ENCODE measurements at regions not wholly inside any gene's neighbourhood (a gene's known extent, or its start where the extent isn't known, plus 50 kb on each side); places are given as distances from the start of the nearest gene placed in this dataset.

DNA sequence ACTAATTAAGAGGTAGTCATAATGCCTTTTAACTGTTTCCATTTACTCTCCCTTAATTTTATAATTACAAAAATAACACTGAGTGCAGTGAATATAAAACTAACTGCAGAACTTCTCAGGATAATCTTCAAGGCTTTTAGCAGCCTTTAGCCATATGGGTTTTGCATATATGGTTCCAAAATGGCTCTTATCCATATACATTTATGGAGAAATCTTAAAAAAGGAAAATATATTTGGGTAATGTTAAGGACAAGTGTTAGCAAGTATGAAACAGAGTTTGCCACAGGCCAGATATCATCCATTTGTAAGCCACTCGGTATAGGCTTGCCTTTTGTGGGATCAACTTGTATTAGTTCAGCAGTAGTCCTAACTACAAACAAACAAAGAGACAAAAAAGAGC lies 423.4 kb downstream of the PDHA2 start:
- no peaks in the 10 kb centered on the region for H3K27me3 ChIP-seq (ENCODE audit: insufficient read depth, low read depth, severe bottlenecking)
- TF ChIP-seq, protein P1, sequence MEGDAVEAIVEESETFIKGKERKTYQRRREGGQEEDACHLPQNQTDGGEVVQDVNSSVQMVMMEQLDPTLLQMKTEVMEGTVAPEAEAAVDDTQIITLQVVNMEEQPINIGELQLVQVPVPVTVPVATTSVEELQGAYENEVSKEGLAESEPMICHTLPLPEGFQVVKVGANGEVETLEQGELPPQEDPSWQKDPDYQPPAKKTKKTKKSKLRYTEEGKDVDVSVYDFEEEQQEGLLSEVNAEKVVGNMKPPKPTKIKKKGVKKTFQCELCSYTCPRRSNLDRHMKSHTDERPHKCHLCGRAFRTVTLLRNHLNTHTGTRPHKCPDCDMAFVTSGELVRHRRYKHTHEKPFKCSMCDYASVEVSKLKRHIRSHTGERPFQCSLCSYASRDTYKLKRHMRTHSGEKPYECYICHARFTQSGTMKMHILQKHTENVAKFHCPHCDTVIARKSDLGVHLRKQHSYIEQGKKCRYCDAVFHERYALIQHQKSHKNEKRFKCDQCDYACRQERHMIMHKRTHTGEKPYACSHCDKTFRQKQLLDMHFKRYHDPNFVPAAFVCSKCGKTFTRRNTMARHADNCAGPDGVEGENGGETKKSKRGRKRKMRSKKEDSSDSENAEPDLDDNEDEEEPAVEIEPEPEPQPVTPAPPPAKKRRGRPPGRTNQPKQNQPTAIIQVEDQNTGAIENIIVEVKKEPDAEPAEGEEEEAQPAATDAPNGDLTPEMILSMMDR (IDR thresholded peaks at IDR 0.05; ENCODE audit: low read depth, low read length), result no peak
- DNase-seq, result no peak
- no peaks in the 10 kb centered on the region for H3K36me3 ChIP-seq
- H3K27ac ChIP-seq, result no peak overlapping the region
- no peak overlapping the region for H3K4me3 ChIP-seq (ENCODE audit: low read depth, low read length)
- peaks cover 5% of the 10 kb centered on the region for H3K9me3 ChIP-seq (ENCODE audit: severe bottlenecking)

DNA sequence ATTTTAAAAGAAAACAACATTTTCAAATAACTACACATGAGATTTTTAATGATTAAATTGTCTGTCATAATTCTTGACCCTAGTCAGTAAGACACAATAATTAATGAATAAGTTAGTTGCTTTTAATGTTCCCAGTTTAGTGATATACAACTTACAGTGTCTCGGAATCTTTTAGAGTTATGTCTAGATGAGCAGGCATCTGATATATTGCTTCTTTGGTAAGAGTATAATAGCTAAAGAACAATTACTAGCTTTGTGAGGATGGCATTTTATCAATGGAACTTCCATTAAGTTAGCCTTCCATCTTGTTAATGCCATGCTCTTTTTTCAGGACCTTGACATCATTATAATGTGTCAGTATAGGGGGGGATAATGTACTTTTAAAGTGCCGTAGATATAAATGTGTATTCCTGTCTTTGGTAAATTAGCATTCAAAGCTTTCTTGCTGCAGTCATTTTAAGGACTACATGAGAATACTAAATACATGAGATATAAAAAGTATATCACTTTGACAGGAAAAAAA lies 425.1 kb downstream of the PDHA2 start:
- Histone ChIP-seq H3K36me3 (no peaks in the 10 kb centered on the region), H3K27ac (no peak overlapping the region), H3K4me3 (ENCODE audit: low read depth, low read length) (no peak overlapping the region), H3K27me3 (ENCODE audit: insufficient read depth, low read depth, severe bottlenecking) (no peaks in the 10 kb centered on the region), H3K9me3 (ENCODE audit: severe bottlenecking) (peaks cover 5% of the 10 kb centered on the region)
- DNase-seq, result no peak
- TF ChIP-seq, protein P1 (IDR thresholded peaks at IDR 0.05; ENCODE audit: low read depth, low read length), result no peak

DNA sequence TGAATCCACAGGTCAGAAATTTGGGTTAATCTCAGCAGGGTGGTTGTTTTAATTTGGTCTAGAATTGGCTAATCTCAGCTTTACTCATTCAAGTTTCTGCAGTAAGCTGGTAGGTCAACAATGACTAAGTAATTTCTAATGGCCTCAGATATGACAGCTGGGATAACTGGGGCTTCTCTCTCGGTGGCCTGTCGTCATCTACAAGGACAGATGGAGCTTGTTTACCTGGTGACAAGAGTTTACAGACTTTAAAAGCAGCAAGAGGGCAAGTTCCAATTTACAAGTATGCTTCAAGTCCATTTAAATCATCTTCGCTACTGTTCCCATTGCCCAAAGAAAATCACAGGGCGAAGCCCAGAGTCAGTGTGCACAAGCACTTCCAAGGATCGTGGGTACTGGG lies 453.9 kb downstream of the PDHA2 start:
- peak; percentile 65 for DNase-seq
- TF ChIP-seq, protein P1 (IDR thresholded peaks at IDR 0.05; ENCODE audit: low read depth, low read length), result no peak
- H3K27ac ChIP-seq, result peak overlapping the region; percentile 61

DNA sequence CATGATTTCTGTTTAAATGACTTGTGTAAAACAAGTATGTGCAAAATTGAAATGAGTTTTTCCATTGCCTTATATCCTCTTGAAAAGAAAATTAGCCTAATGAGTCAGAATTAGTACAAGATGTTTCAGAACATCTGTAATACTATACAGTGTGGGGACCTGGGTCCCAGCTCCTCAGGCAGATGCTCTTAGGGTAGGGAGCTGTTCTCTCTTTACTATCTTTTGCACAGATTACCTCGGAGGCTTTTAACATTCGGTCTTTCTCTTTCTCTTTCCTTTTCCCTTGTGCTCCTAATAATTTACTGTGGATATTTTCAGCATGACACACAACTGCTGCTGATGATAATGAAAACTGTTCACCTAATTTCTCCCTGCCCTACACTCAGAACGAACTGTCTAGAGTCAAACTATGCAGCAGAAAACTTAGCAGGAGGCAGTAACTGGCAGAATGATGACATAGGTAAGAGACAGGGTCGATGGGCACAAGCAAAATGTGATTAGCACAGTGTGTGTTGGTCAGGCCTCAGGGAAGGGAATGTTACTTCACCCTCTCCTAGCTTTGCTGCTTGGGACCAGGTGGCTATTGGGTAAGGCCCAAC lies 455.3 kb downstream of the PDHA2 start:
- Histone ChIP-seq H3K36me3 (no peaks in the 10 kb centered on the region), H3K27ac (no peak overlapping the region), H3K9me3 (ENCODE audit: severe bottlenecking) (no peaks in the 10 kb centered on the region), H3K27me3 (ENCODE audit: insufficient read depth, low read depth, severe bottlenecking) (no peaks in the 10 kb centered on the region), H3K4me3 (ENCODE audit: low read depth, low read length) (no peak overlapping the region)
- TF ChIP-seq, protein P1 (IDR thresholded peaks at IDR 0.05; ENCODE audit: low read depth, low read length), result no peak
- DNase-seq, result no peak

More for the DNA sequence above, 453.9 kb downstream of the PDHA2 start:
- Histone ChIP-seq H3K4me3 (ENCODE audit: low read depth, low read length) (no peak overlapping the region), H3K27me3 (ENCODE audit: insufficient read depth, low read depth, severe bottlenecking) (no peaks in the 10 kb centered on the region), H3K9me3 (ENCODE audit: severe bottlenecking) (no peaks in the 10 kb centered on the region), H3K36me3 (no peaks in the 10 kb centered on the region)

DNA sequence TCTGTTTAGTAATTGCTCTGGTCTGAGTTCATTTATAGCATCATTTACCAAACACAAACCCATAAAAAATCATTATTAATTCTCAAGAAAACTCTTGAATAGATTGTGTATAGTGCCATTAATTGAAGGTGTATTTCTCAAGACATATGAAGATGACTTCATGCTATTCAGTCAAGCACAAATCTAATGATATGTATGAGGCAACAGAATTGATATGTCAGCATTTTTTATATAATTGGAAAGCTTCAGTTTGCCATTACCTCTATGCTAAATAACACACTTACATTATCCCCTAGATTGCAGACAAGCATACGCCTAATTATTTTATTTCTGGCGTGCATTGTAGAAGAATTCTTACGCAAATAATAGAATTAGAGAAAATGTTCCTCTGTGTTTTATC lies 461.8 kb downstream of the PDHA2 start:
- TF ChIP-seq, protein P1 (IDR thresholded peaks at IDR 0.05; ENCODE audit: low read depth, low read length), result no peak

DNA sequence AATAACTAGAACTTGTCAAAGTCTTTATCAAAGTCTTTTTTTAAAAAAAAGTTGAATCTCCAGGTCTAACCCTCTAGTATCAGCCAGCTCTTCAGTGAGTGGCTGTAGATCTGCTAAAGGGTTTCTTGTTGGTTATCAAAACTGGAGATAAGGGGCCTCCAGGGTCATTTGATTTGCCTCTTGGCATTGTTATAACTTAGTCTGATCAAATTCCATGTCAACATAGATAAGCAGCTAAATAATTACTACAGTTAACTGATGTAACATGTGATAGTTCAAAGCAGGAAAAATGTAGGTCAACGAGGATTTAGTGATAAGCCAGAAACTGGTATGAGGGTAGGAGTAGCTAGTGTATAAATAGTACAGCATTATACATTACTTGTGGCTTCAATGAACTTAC lies 465.1 kb downstream of the PDHA2 start:
- no peak for DNase-seq
- TF ChIP-seq, protein P1 (IDR thresholded peaks at IDR 0.05; ENCODE audit: low read depth, low read length), result no peak

More for the DNA sequence above, 461.8 kb downstream of the PDHA2 start:
- Histone ChIP-seq H3K27me3 (ENCODE audit: insufficient read depth, low read depth, severe bottlenecking) (no peaks in the 10 kb centered on the region), H3K27ac (no peak overlapping the region), H3K9me3 (ENCODE audit: severe bottlenecking) (no peaks in the 10 kb centered on the region), H3K4me3 (ENCODE audit: low read depth, low read length) (no peak overlapping the region), H3K36me3 (no peaks in the 10 kb centered on the region)
- no peak for DNase-seq

More for the DNA sequence above, 465.1 kb downstream of the PDHA2 start:
- Histone ChIP-seq H3K27me3 (ENCODE audit: insufficient read depth, low read depth, severe bottlenecking) (no peaks in the 10 kb centered on the region), H3K4me3 (ENCODE audit: low read depth, low read length) (no peak overlapping the region), H3K36me3 (no peaks in the 10 kb centered on the region), H3K9me3 (ENCODE audit: severe bottlenecking) (peaks cover 4% of the 10 kb centered on the region), H3K27ac (no peak overlapping the region)

Measured in WERI-Rb-1 (cell line).